ENCODE measurements at regions not wholly inside any gene's neighbourhood (a gene's known extent, or its start where the extent isn't known, plus 50 kb on each side); places are given as distances from the start of the nearest gene placed in this dataset.
A peak's percentile ranks its signal among the peaks of the same experiment; 100 is the strongest.

DNA sequence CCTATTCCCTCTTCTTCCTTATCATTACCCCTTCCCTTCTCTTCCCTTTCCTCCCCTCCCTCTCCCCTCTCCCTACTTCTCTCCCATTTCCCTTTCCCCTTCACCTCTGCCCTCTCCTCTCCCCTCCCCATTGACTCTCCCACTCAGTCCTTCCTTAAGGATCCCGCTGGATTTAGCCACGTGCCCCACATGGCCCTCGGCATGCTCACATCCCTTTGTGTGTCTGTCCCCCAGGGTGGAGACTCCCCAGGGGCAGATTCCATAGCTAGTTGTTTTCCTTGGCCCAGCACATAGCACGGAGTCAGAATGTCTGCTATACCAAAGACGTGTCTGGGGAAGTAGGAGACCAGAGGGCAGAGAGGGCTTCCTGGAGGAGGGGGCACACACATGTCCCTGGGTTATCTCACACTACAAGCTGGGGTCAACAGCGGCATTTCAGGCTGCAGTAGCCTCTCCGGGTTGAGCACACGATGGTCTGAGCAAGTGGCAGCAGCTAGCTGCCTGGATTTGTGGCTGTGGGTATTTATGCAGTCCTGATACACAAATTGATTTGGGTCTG lies 487.0 kb downstream of the TBC1D22A start:
- no peak for DNase-seq (ENCODE audit: low read depth)
- no peak overlapping the region for H3K4me3 ChIP-seq (ENCODE audit: low read depth, low read length)
- TF ChIP-seq, protein P1, sequence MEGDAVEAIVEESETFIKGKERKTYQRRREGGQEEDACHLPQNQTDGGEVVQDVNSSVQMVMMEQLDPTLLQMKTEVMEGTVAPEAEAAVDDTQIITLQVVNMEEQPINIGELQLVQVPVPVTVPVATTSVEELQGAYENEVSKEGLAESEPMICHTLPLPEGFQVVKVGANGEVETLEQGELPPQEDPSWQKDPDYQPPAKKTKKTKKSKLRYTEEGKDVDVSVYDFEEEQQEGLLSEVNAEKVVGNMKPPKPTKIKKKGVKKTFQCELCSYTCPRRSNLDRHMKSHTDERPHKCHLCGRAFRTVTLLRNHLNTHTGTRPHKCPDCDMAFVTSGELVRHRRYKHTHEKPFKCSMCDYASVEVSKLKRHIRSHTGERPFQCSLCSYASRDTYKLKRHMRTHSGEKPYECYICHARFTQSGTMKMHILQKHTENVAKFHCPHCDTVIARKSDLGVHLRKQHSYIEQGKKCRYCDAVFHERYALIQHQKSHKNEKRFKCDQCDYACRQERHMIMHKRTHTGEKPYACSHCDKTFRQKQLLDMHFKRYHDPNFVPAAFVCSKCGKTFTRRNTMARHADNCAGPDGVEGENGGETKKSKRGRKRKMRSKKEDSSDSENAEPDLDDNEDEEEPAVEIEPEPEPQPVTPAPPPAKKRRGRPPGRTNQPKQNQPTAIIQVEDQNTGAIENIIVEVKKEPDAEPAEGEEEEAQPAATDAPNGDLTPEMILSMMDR (IDR thresholded peaks at IDR 0.05; ENCODE audit: low read depth, low read length): no peak
- TF ChIP-seq, protein P2, sequence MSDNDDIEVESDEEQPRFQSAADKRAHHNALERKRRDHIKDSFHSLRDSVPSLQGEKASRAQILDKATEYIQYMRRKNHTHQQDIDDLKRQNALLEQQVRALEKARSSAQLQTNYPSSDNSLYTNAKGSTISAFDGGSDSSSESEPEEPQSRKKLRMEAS (IDR thresholded peaks at IDR 0.05; ENCODE audit: low read depth, low read length): no peak
- TF ChIP-seq POLR2A (IDR thresholded peaks at IDR 0.05; ENCODE audit: extremely low read depth, insufficient read length): no peak
- TF ChIP-seq MYC (IDR thresholded peaks at IDR 0.05; ENCODE audit: low read depth, low read length): no peak

DNA sequence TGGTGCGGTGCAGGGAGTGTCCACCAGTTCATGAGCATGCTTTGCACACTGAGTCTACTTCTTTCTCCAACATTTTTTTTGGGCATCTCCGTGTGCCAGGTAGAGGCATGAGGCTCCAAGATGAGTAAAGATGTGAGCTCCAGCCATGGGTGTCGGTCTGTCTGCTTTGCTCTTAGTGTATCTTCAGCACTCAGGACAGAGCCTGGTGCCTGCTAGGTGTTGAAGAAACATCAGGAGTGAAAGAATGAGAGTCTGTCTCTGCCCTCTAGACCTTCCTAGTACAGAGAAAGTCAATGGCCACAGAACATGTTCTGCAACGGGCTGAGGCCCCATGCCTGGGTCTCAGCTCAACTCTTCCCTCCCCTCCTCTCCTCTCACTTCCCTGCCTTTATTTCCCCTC lies 486.5 kb downstream of the TBC1D22A start:
- no peak for DNase-seq (ENCODE audit: low read depth)
- TF ChIP-seq, protein P2 (IDR thresholded peaks at IDR 0.05; ENCODE audit: low read depth, low read length): no peak
- TF ChIP-seq POLR2A (IDR thresholded peaks at IDR 0.05; ENCODE audit: extremely low read depth, insufficient read length) (no peak), MYC (IDR thresholded peaks at IDR 0.05; ENCODE audit: low read depth, low read length) (no peak)
- TF ChIP-seq, protein P1 (IDR thresholded peaks at IDR 0.05; ENCODE audit: low read depth, low read length): no peak
- no peak overlapping the region for H3K4me3 ChIP-seq (ENCODE audit: low read depth, low read length)

DNA sequence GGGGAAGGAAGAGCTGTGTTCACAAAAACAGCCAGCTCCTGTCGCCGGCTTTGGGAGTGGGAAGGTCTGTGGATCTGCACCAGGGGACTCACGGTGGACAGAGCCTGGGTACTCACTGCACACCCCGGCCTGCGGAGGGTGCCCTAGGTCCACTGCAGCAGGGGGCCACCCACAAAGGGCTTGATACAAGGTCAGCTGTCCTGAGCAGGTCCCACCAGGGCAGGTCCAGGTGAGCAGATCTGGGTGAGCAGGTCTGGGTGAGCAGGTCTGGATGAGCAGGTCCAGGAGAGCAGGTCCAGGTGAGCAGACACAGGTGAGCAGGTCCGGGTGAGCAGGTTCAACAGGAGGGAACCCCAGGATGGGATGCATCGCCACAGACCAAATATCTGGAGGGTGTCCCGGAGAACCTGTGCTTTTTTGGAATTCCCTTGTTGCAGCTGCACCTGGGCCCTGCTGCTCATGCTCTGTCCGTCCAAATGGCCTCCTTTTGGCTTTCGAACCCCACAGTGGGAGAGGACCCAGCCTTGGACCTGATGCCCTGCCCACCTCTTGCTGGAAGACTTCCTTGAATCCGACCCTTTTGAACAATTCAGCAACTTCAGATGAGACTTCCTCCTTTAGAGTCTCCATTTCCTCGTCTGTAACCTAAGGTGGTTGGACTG lies 485.3 kb downstream of the TBC1D22A start:
- TF ChIP-seq, protein P2 (IDR thresholded peaks at IDR 0.05; ENCODE audit: low read depth, low read length): no peak
- TF ChIP-seq, protein P1 (IDR thresholded peaks at IDR 0.05; ENCODE audit: low read depth, low read length): peak; percentile 12
- TF ChIP-seq POLR2A (IDR thresholded peaks at IDR 0.05; ENCODE audit: extremely low read depth, insufficient read length) (no peak), MYC (IDR thresholded peaks at IDR 0.05; ENCODE audit: low read depth, low read length) (no peak)
- no peak overlapping the region for H3K4me3 ChIP-seq (ENCODE audit: low read depth, low read length)
- DNase-seq (ENCODE audit: low read depth): no peak

DNA sequence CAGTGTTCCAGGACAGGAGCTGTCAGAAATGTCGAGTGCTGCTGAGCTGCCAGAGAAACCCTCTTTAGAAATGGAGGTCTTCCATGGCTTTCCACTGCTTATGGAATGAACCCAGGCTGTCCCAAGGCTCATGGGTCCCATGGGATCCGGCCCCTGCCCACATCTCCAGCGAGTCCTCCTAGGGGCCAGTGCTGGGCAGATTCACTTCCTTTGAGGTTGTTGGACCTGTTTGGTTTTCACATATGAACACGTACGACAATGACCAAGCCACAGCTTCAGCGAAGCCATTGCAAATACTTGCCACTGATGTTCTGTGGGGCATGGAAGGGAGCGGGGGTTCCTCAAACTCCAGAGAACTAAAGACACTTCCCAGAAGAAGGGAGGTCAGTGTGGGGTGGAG lies 483.3 kb downstream of the TBC1D22A start:
- TF ChIP-seq, protein P1 (IDR thresholded peaks at IDR 0.05; ENCODE audit: low read depth, low read length): no peak
- TF ChIP-seq POLR2A (IDR thresholded peaks at IDR 0.05; ENCODE audit: extremely low read depth, insufficient read length): no peak
- no peak for TF ChIP-seq MYC (IDR thresholded peaks at IDR 0.05; ENCODE audit: low read depth, low read length)
- TF ChIP-seq, protein P2 (IDR thresholded peaks at IDR 0.05; ENCODE audit: low read depth, low read length): no peak
- DNase-seq (ENCODE audit: low read depth): no peak
- H3K4me3 ChIP-seq (ENCODE audit: low read depth, low read length): no peak overlapping the region

DNA sequence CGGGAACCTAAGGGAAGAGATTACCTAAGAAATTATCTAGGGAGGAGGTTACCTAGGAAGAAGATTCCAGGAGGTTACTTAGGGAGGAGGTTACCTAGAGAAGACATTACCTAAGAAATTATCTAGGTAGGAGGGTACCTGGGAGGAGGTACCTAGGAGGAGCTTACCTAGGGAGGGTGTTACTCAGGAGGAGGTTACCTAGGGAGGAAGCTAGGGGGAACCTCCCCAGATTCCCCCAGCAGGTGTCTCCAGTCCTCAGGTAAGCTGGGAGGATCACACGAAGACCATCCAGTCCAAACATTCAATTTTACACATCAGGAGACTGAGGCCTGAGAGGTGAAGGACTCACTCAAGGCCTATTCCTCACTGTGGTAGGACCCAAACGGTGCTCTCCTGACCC lies 482.8 kb downstream of the TBC1D22A start:
- no peak overlapping the region for H3K4me3 ChIP-seq (ENCODE audit: low read depth, low read length)
- TF ChIP-seq, protein P2 (IDR thresholded peaks at IDR 0.05; ENCODE audit: low read depth, low read length): no peak
- TF ChIP-seq POLR2A (IDR thresholded peaks at IDR 0.05; ENCODE audit: extremely low read depth, insufficient read length) (no peak), MYC (IDR thresholded peaks at IDR 0.05; ENCODE audit: low read depth, low read length) (no peak)
- TF ChIP-seq, protein P1 (IDR thresholded peaks at IDR 0.05; ENCODE audit: low read depth, low read length): no peak
- DNase-seq (ENCODE audit: low read depth): no peak

Measured in NB4 (cell line).